ENCODE measurements at regions not wholly inside any gene's neighbourhood (a gene's known extent, or its start where the extent isn't known, plus 50 kb on each side); places are given as distances from the start of the nearest gene placed in this dataset.
"Not testable (repeated sequence)": the region's sequence is repeated elsewhere in the genome, so short reads cannot be mapped to it uniquely, and the experiment has no call there.

DNA sequence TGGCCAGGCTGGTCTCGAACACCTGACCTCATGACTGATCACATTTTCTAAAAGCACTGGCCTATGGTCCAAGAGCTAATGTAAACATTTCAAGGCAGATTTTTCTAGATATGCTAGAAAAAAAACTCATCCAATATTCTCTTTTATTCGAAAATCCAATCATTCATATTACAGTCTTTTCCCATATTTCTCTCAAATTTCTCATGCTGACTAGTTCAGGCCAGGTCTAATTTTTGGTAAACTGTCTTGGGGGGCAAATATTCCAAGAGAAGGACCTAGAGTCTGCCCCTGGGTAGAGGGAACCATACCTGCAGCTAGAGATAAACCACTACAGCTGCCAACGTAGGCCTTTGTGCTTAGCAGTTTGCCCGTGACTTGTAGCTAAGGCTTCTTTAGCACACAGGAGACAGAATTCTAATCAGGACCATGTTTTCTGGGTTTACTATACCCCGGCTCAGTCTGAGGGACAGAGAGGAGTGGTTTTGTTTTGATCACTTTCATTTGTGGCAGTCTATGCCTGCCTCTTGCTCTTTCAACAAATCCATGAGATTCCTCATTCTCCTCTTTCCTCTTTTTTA lies 71.8 kb upstream of the CITED2 start:
- no peaks in the 10 kb centered on the region for H3K36me3 ChIP-seq (ENCODE audit: insufficient read depth, insufficient read length, low read length)
- no peak for DNase-seq (ENCODE audit: low read depth, low spot score)
- TF ChIP-seq ZNF274 (IDR thresholded peaks at IDR 0.05; ENCODE audit: low read depth, low read length), result no peak
- no peaks in the 10 kb centered on the region for H3K9me3 ChIP-seq (ENCODE audit: insufficient read depth, low read length)
- H3K9ac ChIP-seq (ENCODE audit: insufficient read length, low read depth), result no peak overlapping the region
- no peaks in the 10 kb centered on the region for H3K4me1 ChIP-seq (ENCODE audit: insufficient read depth, insufficient read length)
- H3K4me3 ChIP-seq (ENCODE audit: insufficient read length, low read depth), result no peak overlapping the region
- H3K27me3 ChIP-seq (ENCODE audit: insufficient read depth, insufficient read length), result no peaks in the 10 kb centered on the region

DNA sequence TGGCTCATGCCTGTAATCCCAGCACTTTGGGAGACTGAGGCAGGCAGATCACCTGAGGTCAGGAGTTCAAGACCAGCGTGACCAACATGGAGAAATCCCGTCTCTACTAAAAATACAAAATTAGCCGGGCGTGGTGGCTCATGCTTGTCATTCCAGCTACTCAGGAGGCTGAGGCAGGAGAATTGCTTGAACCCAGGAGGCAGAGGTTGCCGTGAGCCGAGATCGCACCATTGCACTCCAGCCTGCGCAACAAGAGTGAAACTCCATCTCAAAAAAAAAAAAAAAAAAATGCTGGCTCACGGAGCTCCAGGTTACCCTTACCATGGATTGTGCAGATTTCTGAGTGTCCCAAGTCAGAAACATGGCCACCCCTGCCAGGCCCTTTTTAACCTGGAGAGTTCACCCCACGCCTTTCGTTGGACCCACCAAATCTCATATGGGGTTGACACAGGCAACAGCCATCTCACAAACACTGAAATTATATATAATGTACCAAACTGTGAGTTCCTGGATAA lies 69.9 kb upstream of the CITED2 start:
- not testable (repeated sequence) for DNase-seq (ENCODE audit: low read depth, low spot score); H3K27me3 ChIP-seq (ENCODE audit: insufficient read depth, insufficient read length); H3K9ac ChIP-seq (ENCODE audit: insufficient read length, low read depth); H3K4me3 ChIP-seq (ENCODE audit: insufficient read length, low read depth); H3K36me3 ChIP-seq (ENCODE audit: insufficient read depth, insufficient read length, low read length); H3K9me3 ChIP-seq (ENCODE audit: insufficient read depth, low read length); H3K4me1 ChIP-seq (ENCODE audit: insufficient read depth, insufficient read length)

DNA sequence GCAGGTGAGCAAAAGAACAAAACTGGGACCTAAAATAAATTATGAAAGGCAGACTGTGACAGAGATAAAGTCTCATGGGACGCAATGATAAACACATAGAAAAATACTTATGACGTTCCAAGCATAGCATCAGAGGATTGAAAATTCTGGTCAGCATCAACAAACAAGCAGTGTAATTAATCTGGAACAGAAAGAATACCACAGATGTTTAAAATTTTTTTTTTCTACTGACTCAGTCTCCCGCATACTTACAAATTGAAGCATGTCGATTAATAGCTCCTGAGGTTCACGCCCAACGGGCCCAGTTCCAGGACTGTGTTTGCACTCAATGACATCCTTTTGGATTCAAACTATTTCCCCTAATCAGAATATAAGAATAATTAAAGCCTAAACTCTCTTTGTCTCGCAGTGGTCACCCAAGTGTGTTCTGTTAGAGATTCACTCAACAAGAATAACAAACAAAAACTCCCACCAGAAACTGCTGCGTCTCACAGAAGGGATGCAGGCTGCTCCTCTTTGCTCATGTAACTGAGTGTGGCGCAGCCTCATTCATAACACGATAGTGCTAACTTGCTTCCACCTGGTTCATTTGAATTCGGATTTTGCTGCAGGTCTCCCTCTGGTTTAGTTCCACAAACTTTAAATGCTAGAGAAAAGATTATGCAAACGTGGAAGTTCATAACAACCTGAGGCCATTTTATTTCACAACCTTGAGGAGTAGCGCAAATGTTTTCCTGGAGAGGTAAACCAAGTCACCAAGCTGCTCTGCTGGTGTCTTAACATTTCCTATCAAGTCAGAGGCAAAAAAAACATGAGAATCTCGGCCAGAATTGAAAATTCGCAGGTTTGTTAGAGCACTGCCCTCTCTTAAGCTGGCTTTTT lies 69.0 kb upstream of the CITED2 start:
- no peak overlapping the region for H3K4me3 ChIP-seq (ENCODE audit: insufficient read length, low read depth)
- no peaks in the 10 kb centered on the region for H3K36me3 ChIP-seq (ENCODE audit: insufficient read depth, insufficient read length, low read length)
- H3K9ac ChIP-seq (ENCODE audit: insufficient read length, low read depth), result no peak overlapping the region
- no peaks in the 10 kb centered on the region for H3K4me1 ChIP-seq (ENCODE audit: insufficient read depth, insufficient read length)
- DNase-seq (ENCODE audit: low read depth, low spot score), result no peak
- TF ChIP-seq YY1 (IDR thresholded peaks at IDR 0.05; ENCODE audit: insufficient read depth, insufficient read length) (no peak), SUZ12 (IDR thresholded peaks at IDR 0.05; ENCODE audit: extremely low read depth, insufficient read depth, insufficient read length) (no peak), ZNF274 (IDR thresholded peaks at IDR 0.05; ENCODE audit: low read depth, low read length) (no peak)
- H3K27me3 ChIP-seq (ENCODE audit: insufficient read depth, insufficient read length), result no peaks in the 10 kb centered on the region
- H3K9me3 ChIP-seq (ENCODE audit: insufficient read depth, low read length), result no peaks in the 10 kb centered on the region

DNA sequence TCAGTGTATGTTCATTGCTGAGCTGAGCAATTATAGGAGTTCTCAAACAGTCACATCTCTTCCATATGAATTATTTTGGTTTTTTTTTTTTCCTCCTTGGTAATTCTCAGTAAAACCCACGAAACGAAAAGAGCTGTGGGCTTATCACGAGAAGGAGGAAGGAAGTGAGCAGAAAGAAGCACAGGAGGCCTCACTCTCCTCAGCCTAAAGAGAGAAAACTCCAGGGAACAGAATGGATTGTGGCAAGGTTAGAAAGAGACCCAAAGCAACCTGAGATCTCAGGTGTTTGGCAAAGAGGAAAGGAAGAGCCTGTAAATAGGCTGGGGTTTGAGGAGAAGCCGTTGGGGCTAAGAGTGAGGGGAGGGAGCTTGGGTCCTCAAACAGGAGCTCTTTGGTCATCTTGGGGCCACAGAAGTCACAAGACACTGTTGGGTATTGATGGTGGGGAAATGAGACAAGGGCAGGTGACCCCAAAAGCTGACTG lies 67.8 kb upstream of the CITED2 start:
- DNase-seq (ENCODE audit: low read depth, low spot score), result no peak

DNA sequence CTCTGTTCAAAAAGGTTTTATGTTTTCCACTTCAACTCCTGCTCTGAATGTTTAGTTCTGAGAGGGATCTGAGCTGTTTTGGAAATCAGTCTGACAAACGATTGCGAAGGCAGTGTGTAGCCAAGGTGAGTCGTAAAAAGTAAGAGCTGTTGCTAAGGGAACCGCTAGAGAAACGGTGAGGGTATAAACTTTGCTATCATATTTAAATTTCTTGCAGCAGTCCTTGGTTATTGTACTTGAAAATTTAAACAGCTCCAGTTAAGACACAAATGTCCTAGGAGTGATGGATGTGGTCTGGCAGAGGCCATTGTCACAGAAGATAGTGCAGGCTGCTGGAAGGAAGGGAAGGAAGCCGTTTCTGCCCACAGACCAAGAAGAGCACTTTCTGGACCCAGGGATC lies 64.9 kb upstream of the CITED2 start:
- no peak for DNase-seq (ENCODE audit: low read depth, low spot score)
- H3K27me3 ChIP-seq (ENCODE audit: insufficient read depth, insufficient read length), result no peaks in the 10 kb centered on the region
- H3K36me3 ChIP-seq (ENCODE audit: insufficient read depth, insufficient read length, low read length), result no peaks in the 10 kb centered on the region
- no peaks in the 10 kb centered on the region for H3K4me1 ChIP-seq (ENCODE audit: insufficient read depth, insufficient read length)
- H3K4me3 ChIP-seq (ENCODE audit: insufficient read length, low read depth), result no peak overlapping the region
- H3K9me3 ChIP-seq (ENCODE audit: insufficient read depth, low read length), result no peaks in the 10 kb centered on the region
- no peak overlapping the region for H3K9ac ChIP-seq (ENCODE audit: insufficient read length, low read depth)
- TF ChIP-seq SUZ12 (IDR thresholded peaks at IDR 0.05; ENCODE audit: extremely low read depth, insufficient read depth, insufficient read length) (no peak), YY1 (IDR thresholded peaks at IDR 0.05; ENCODE audit: insufficient read depth, insufficient read length) (no peak), ZNF274 (IDR thresholded peaks at IDR 0.05; ENCODE audit: low read depth, low read length) (no peak)

More for the DNA sequence above, 67.8 kb upstream of the CITED2 start:
- Histone ChIP-seq H3K4me3 (ENCODE audit: insufficient read length, low read depth) (no peak overlapping the region), H3K4me1 (ENCODE audit: insufficient read depth, insufficient read length) (no peaks in the 10 kb centered on the region), H3K9me3 (ENCODE audit: insufficient read depth, low read length) (no peaks in the 10 kb centered on the region), H3K9ac (ENCODE audit: insufficient read length, low read depth) (no peak overlapping the region), H3K27me3 (ENCODE audit: insufficient read depth, insufficient read length) (no peaks in the 10 kb centered on the region), H3K36me3 (ENCODE audit: insufficient read depth, insufficient read length, low read length) (no peaks in the 10 kb centered on the region)
- TF ChIP-seq ZNF274 (IDR thresholded peaks at IDR 0.05; ENCODE audit: low read depth, low read length), result no peak
- TF ChIP-seq SUZ12 (IDR thresholded peaks at IDR 0.05; ENCODE audit: extremely low read depth, insufficient read depth, insufficient read length), result no peak
- TF ChIP-seq YY1 (IDR thresholded peaks at IDR 0.05; ENCODE audit: insufficient read depth, insufficient read length), result no peak

DNA sequence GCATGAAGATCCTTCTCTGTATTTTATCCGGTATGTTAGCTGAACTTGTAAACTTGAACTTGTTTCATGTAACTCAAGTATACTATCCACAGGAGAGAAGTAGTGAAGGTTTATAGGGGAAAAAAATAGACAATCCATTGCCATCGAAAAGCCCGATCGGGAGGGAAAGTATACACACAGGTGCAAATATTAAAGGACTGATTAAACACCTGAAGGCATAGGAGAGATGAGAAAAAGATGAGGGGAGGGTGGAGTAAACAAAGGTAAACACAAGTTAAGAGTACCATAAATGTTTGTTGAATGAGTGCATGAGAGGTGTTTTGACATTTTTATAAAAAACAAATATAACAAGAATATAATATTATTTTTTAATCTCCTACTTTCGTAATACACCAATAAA lies 64.3 kb upstream of the CITED2 start:
- no peak for DNase-seq (ENCODE audit: low read depth, low spot score)
- H3K4me3 ChIP-seq (ENCODE audit: insufficient read length, low read depth), result no peak overlapping the region
- no peaks in the 10 kb centered on the region for H3K4me1 ChIP-seq (ENCODE audit: insufficient read depth, insufficient read length)
- no peaks in the 10 kb centered on the region for H3K36me3 ChIP-seq (ENCODE audit: insufficient read depth, insufficient read length, low read length)
- no peak for TF ChIP-seq YY1 (IDR thresholded peaks at IDR 0.05; ENCODE audit: insufficient read depth, insufficient read length)
- H3K27me3 ChIP-seq (ENCODE audit: insufficient read depth, insufficient read length), result no peaks in the 10 kb centered on the region
- H3K9me3 ChIP-seq (ENCODE audit: insufficient read depth, low read length), result no peaks in the 10 kb centered on the region
- no peak overlapping the region for H3K9ac ChIP-seq (ENCODE audit: insufficient read length, low read depth)

DNA sequence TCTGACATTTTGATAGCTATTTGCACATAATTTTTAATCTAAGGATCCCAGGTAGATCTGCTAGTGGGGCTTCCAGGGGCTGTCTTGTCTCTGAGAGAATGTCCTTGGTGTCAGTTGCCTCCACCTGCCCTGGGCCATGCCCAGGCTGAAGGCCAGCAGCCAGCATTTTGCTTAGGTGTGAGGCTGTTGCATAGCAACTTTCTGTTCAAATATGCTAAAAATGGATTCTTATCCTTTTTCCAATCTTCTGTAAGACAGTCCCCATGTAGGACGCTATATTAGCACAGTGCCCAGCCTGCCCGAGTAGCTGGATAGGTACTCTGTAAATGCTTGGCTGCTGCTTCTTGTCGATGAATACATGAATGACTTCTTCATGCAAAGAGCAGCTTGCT lies 62.5 kb upstream of the CITED2 start:
- Histone ChIP-seq H3K4me3 (ENCODE audit: insufficient read length, low read depth) (no peak overlapping the region), H3K9ac (ENCODE audit: insufficient read length, low read depth) (no peak overlapping the region), H3K27me3 (ENCODE audit: insufficient read depth, insufficient read length) (no peaks in the 10 kb centered on the region), H3K36me3 (ENCODE audit: insufficient read depth, insufficient read length, low read length) (no peaks in the 10 kb centered on the region), H3K4me1 (ENCODE audit: insufficient read depth, insufficient read length) (no peaks in the 10 kb centered on the region), H3K9me3 (ENCODE audit: insufficient read depth, low read length) (no peaks in the 10 kb centered on the region)
- no peak for TF ChIP-seq YY1 (IDR thresholded peaks at IDR 0.05; ENCODE audit: insufficient read depth, insufficient read length)
- no peak for DNase-seq (ENCODE audit: low read depth, low spot score)
